GM23338 (cell line): ENCODE measurements at regions not wholly inside any gene's neighbourhood (a gene's known extent, or its start where the extent isn't known, plus 50 kb on each side); places are given as distances from the start of the nearest gene placed in this dataset.
A peak's percentile ranks its signal among the peaks of the same experiment; 100 is the strongest.

Experiments
- ATAC-seq: fragments of 200-7000 bp; cut with Tn5 transposase; 3 replicates; pipeline ENCODE4 v1.9.1; 2020
- DNase-seq: peaks from one replicate; pipeline ENCODE4 v3.0.0-alpha.2; 2015; ENCODE audit warnings: low spot score
- H2AFZ ChIP-seq: fragments of 200-600 bp; sonication (generic); 2 replicates; pipeline ENCODE4 v1.8.0; 2016; ENCODE audit warnings: antibody characterized with exemption, mild to moderate bottlenecking, moderate library complexity
- H3F3A ChIP-seq: fragments of 200-600 bp; sonication (generic); replicated peaks from 2 replicates; pipeline ENCODE4 v1.8.0; 2017; ENCODE audit warnings: antibody characterized with exemption, mixed run types, low read depth
- H3K27ac ChIP-seq: fragments of 200-600 bp; sonication (generic); 2 replicates; pipeline ENCODE4 v1.6.1; 2016; ENCODE audit warnings: low read depth
- H3K27me3 ChIP-seq: fragments of 200-600 bp; sonication (generic); 2 replicates; pipeline ENCODE4 v1.8.0; 2016; ENCODE audit warnings: mild to moderate bottlenecking, mixed run types, moderate library complexity; ENCODE audit not compliant: insufficient read depth
- H3K36me3 ChIP-seq: fragments of 200-600 bp; sonication (generic); 2 replicates; pipeline ENCODE4 v1.8.0; 2016; ENCODE audit warnings: mild to moderate bottlenecking; ENCODE audit not compliant: insufficient read depth
- H3K4me1 ChIP-seq: fragments of 200-600 bp; sonication (generic); 2 replicates; pipeline ENCODE4 v1.8.0; 2016; ENCODE audit warnings: mild to moderate bottlenecking, moderate library complexity; ENCODE audit not compliant: insufficient read depth
- H3K4me2 ChIP-seq: fragments of 200-600 bp; sonication (generic); 2 replicates; pipeline ENCODE4 v1.7.1; 2017; ENCODE audit warnings: mixed run types
- H3K4me3 ChIP-seq: fragments of 200-600 bp; sonication (generic); 2 replicates; pipeline ENCODE4 v1.6.1; 2016; ENCODE audit warnings: mixed run types
- H3K79me2 ChIP-seq: fragments of 200-600 bp; sonication (generic); replicated peaks from 2 replicates; pipeline ENCODE4 v1.8.0; 2017; ENCODE audit warnings: mild to moderate bottlenecking; ENCODE audit not compliant: insufficient read depth
- H3K9me2 ChIP-seq: fragments of 200-600 bp; sonication (generic); 2 replicates; pipeline ENCODE4 v1.8.0; 2017; ENCODE audit not compliant: insufficient read depth
- H4K20me1 ChIP-seq: fragments of 200-600 bp; sonication (generic); replicated peaks from 2 replicates; pipeline ENCODE4 v1.8.0; 2017; ENCODE audit warnings: mild to moderate bottlenecking; ENCODE audit not compliant: insufficient read depth
- H3K27ac Mint-ChIP-seq: 2 replicates; pipeline ENCODE4 v1.8.0; 2020; ENCODE audit warnings: inconsistent platforms, mild to moderate bottlenecking, moderate library complexity, mixed read lengths
- H3K27me3 Mint-ChIP-seq: 3 replicates; pipeline ENCODE4 v1.8.0; 2022; ENCODE audit warnings: low read depth, mild to moderate bottlenecking, moderate library complexity, mixed read lengths, inconsistent platforms; ENCODE audit not compliant: insufficient read depth, poor library complexity
- H3K36me3 Mint-ChIP-seq: 3 replicates; pipeline ENCODE4 v1.8.0; 2021; ENCODE audit warnings: low read depth, mild to moderate bottlenecking, inconsistent platforms, moderate library complexity, mixed read lengths
- H3K4me1 Mint-ChIP-seq: 3 replicates; pipeline ENCODE4 v1.8.0; 2020; ENCODE audit warnings: mild to moderate bottlenecking, inconsistent platforms, mixed read lengths
- H3K4me3 Mint-ChIP-seq: 3 replicates; pipeline ENCODE4 v1.8.0; 2021; ENCODE audit warnings: moderate library complexity, mild to moderate bottlenecking, inconsistent platforms, mixed read lengths
- H3K9me3 Mint-ChIP-seq: 3 replicates; pipeline ENCODE4 v1.8.0; 2020; ENCODE audit warnings: moderate library complexity, mild to moderate bottlenecking, inconsistent platforms, mixed read lengths
- CREB1 ChIP-seq: fragments of 250-450 bp; sonication (Bioruptor Pico); IDR thresholded peaks from 2 replicates; pipeline ENCODE4 v1.5.0; 2020; ENCODE audit warnings: low read depth, mild to moderate bottlenecking, moderate library complexity
- CTCF ChIP-seq, 2 experiments: fragments of 200-600 bp in 1 of 2; sonication (generic) in 1 of 2; conservative IDR thresholded peaks; 2 replicates each; pipeline versions ENCODE4 v1.5.1 to v1.6.1; 2016 to 2017; ENCODE audit warnings: antibody characterized with exemption in 2 of 2, low read depth in 2 of 2, mild to moderate bottlenecking in 2 of 2, moderate library complexity in 1 of 2
- ETS1 ChIP-seq: IDR thresholded peaks from 2 replicates; pipeline ENCODE4 v1.6.1; 2016; ENCODE audit warnings: antibody characterized with exemption
- JUNB ChIP-seq: IDR thresholded peaks from one replicate; pipeline ENCODE4 v1.6.1; 2016; ENCODE audit warnings: antibody characterized with exemption; ENCODE audit not compliant: unreplicated experiment
- ZNF114 ChIP-seq: fragments of 250-450 bp; sonication (Bioruptor Pico); IDR thresholded peaks from 2 replicates; pipeline ENCODE4 v1.5.0; 2020; ENCODE audit warnings: mild to moderate bottlenecking, moderate library complexity
- ZNF331 ChIP-seq: fragments of 250-450 bp; sonication (Bioruptor Pico); IDR thresholded peaks from 2 replicates; pipeline ENCODE4 v1.5.0; 2020; ENCODE audit warnings: low read depth, mild to moderate bottlenecking, moderate library complexity
- TF ChIP-seq, protein P1 (sequence below): IDR thresholded peaks from one replicate; pipeline ENCODE4 v1.6.1; 2018; ENCODE audit warnings: antibody characterized with exemption; ENCODE audit not compliant: unreplicated experiment

DNA sequence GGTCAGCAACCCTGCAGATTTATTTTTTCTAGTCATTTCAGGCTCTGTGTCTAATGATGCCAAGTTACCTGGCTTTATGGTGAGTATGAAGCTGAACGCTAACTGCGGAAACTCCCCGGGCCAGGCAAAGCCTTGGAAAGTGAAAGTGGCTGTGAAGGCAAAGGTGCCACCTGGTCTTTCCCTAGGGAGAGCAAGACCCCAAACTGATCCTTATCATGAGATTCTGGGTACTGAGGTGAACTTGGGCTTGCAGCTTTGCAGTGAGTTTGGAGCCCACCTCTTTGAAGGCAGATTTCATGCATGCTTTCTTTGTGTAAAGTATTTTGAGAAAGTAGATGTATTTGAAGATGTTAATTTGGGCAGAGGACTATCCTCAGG lies 63.3 kb downstream of the CARTPT start (continued):
- no peak for TF ChIP-seq ZNF114 (CRISPR knock-in tag)
- TF ChIP-seq, protein P1, sequence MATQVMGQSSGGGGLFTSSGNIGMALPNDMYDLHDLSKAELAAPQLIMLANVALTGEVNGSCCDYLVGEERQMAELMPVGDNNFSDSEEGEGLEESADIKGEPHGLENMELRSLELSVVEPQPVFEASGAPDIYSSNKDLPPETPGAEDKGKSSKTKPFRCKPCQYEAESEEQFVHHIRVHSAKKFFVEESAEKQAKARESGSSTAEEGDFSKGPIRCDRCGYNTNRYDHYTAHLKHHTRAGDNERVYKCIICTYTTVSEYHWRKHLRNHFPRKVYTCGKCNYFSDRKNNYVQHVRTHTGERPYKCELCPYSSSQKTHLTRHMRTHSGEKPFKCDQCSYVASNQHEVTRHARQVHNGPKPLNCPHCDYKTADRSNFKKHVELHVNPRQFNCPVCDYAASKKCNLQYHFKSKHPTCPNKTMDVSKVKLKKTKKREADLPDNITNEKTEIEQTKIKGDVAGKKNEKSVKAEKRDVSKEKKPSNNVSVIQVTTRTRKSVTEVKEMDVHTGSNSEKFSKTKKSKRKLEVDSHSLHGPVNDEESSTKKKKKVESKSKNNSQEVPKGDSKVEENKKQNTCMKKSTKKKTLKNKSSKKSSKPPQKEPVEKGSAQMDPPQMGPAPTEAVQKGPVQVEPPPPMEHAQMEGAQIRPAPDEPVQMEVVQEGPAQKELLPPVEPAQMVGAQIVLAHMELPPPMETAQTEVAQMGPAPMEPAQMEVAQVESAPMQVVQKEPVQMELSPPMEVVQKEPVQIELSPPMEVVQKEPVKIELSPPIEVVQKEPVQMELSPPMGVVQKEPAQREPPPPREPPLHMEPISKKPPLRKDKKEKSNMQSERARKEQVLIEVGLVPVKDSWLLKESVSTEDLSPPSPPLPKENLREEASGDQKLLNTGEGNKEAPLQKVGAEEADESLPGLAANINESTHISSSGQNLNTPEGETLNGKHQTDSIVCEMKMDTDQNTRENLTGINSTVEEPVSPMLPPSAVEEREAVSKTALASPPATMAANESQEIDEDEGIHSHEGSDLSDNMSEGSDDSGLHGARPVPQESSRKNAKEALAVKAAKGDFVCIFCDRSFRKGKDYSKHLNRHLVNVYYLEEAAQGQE, result no peak
- no peak for TF ChIP-seq ZNF331 (CRISPR knock-in tag)

DNA sequence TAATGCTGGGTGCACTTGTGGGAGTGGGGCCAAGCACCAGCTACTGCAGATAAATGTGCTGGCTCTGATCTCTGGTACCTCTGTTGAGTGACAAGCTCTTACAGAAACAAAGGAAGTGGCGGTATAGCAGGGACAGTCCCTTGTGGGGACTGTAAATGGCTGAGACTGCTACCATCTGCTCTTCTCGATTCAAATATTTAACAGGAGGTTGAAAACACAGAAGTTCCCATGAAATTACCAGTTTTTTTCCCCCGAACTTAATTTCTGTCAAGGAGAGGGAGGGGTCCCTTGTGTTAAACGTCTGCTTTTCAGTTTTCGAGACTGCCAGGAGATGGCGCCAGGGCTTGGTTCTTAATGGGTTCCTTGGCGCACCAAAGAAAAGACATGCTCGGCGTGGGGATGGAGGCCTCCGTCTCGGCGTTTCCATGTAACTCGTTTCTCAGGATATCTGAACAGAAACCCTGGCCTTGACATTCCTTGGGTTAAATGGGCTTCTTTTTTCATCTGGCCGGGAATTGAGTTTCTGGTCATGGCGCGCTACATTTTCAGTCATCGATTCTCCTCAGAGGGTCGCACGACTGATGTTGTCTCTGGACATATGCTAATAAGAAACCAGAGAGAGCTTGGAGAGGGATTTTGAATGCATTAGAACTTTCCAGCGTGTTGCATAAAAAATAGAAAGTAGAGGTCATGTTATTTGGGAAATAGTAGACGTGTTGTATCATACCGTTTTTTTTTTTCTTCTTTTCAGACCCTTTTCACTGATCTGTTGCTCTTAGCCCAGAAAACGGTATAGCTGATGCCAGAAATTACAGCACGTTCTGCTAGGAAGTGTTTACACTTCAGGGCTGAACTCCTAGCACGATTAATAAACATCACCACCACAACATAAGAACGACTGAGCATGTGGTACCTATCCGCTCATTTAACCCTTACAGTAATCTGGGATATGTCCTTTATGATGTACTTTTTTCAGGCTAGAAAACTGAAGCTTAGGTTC lies 64.0 kb downstream of the CARTPT start:
- Histone ChIP-seq H3K79me2 (no peaks in the 10 kb centered on the region), H4K20me1 (no peaks in the 10 kb centered on the region), H3K27me3 (no peaks in the 10 kb centered on the region), H3K4me1 (peaks cover 15% of the 10 kb centered on the region), H3K9me2 (peaks cover 3% of the 10 kb centered on the region; the same call in 1 of the 2 replicates), H3K27ac (no peak overlapping the region), H3K4me3 (no peak overlapping the region), H2AFZ (peak overlapping the region; percentile 69; the same call in 1 of the 2 replicates), H3K36me3 (no peaks in the 10 kb centered on the region), H3F3A (no peaks in the 10 kb centered on the region), H3K4me2 (no peak overlapping the region)
- no peaks in the 10 kb centered on the region for H3K9me3 Mint-ChIP-seq
- H3K27me3 Mint-ChIP-seq, result peaks cover 6% of the 10 kb centered on the region
- H3K4me3 Mint-ChIP-seq, result no peak overlapping the region
- TF ChIP-seq CREB1 (CRISPR knock-in tag) (0 out of 2 replicates have a peak, but pooled peaks have one; percentile 21), JUNB (no peak), ETS1 (no peak), CTCF (conservative IDR thresholded peaks at IDR 0.05; ENCODE audit: low read depth in 2 of 2) (peak; percentile 87 to 95)
- no peak overlapping the region for H3K27ac Mint-ChIP-seq
- DNase-seq (peak; percentile 97), ATAC-seq (peak; percentile 92)
- H3K36me3 Mint-ChIP-seq, result no peaks in the 10 kb centered on the region
- H3K4me1 Mint-ChIP-seq, result peaks cover 22% of the 10 kb centered on the region
